ENCODE measurements at regions not wholly inside any gene's neighbourhood (a gene's known extent, or its start where the extent isn't known, plus 50 kb on each side); places are given as distances from the start of the nearest gene placed in this dataset.
"Not testable (repeated sequence)": the region's sequence is repeated elsewhere in the genome, so short reads cannot be mapped to it uniquely, and the experiment has no call there.

DNA sequence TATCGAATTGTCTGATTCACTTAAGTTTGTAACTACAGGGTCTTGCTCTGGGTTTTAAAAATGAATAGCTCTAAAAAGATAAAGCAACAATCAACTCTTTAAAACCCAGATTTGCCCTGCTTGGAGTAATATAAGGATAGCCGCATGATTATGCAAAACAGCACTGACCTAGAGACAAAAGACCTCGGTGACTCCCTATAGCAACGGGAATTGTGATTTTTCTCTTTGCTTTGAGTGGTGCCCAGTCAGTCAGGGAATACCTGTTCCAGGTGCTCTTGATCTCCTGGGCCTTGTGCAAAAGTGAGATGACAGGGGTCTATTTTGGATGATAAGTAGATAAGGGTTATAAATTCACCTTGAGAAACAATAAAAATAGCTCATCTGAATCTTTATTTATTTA lies 336.3 kb upstream of the NOX3 start:
- no peak for DNase-seq

DNA sequence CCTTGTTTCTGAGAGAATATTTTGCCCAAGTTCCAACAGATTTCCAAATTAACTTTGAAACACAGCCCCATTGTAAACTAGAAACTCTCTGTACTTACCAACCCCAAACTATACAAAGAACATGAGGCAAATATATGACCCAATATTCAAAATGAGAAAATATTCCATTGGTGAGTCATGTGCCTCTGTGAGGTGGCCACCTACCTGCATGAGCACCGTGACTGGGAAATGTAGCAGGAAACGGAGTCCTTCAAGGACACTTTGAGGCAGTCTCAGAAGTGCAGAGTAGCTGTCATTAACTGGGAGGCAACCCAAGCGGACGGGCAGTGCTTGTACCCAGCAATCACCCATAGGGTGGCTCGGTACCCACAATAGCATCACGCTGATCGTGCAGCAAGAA lies 335.5 kb upstream of the NOX3 start:
- no peak for DNase-seq

DNA sequence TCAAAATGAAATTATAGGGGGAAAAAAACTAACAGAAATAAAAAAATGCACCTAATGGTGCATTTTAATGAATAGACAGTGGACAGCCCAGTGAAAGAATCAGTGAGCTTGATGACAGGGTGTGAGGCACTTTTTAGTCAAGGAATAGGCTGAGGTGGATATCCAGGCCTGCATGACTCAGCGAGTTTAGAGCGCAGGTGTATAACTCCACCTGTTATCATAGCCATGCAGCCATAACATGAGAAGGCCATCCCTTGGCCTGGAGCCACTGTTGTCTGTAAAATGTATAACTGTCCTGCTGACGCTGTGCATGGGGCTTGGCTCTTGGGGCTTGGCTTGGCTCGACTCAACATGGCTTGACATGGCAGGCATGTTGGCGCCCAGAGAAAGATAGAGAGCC lies 331.5 kb upstream of the NOX3 start:
- DNase-seq, result no peak

DNA sequence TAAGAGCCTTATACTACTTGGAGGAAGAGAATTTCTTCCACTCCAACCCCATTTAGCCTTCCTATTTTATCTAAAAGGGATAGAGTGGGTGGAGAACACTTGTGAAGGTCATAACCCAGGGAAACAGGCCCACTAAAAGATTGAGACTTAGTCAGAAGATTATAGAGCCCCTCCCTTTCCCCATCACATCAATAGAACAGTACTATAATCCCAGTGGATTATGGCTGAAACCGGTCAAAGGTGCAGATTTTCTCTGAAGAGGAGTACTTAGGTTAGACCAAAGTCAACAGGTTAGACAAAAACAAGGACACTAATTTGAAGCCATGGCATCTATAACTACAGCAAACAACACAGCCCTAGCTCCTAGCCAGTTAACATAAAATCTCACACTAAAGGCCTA lies 330.9 kb upstream of the NOX3 start:
- no peak for DNase-seq

DNA sequence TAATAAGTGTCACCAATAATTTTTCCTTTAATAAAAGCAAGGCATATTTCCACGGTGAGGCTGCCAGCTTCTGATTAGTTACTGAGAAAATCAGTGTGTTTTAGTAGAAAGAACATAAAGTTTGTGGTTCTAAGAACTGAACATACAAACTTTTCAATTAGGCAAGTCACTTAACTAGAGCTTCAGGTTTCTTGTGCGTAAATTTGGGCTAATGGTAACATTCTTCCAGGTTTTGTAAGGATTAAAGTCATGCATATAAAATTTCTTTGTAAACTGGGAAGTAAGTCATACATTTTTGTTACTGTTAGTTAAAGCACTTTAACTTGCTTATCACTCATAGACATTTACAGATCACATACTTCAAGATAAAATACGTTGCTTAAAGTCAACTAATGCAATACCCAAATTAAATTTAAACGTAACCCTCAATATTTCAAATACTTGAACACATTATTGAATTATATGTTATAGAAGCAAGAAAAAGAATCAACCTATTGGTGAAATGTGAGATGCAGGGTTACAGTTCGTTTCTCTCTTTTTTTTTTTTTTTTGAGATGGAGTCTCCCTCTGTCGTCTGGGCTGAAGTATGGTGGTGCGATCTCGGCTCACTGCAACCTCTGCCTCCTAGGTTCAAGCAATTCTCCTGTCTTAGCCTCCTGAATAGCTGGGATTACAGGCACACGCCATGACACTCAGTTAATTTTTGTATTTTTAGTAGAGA lies 327.3 kb upstream of the NOX3 start:
- DNase-seq, result no peak

DNA sequence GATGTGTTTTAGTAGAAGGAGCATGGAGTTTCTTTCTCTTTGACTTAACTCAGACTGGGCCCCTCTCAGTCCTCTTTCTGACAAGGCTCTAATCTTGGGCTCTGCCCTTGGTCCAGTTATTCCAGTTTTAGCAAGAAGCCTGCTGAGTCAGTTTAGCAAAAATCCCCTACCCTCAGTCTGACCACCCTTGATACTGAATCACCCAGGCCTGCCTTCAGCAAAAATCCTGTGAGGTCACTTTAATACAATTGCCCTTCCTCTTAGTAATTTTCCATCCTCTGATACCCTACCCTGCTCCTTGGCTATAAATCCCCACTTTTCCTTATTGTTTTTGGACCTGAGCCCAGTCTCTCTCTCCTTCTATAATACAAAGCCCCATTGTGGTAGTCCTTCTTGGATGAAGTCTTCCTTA lies 326.7 kb upstream of the NOX3 start:
- DNase-seq, result no peak

DNA sequence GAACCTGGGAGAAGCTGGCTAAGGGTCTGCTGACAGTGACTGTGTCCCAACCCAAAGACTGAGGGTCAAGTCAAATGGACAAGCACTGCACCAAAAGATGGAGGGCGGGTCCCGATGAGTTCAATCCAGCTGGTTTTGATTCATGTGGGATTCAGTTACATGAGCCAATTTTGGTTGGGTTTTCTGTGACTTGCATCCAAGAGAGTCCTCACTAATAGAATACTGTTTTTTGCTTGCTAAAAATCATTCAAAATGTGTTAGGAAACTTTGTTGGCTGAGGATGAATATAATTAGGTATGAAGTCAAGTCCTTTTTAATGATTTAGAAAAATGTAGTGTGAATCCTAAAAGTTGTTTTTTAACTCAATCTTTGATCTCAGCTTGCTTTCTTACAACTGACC lies 323.8 kb upstream of the NOX3 start:
- DNase-seq, result no peak

DNA sequence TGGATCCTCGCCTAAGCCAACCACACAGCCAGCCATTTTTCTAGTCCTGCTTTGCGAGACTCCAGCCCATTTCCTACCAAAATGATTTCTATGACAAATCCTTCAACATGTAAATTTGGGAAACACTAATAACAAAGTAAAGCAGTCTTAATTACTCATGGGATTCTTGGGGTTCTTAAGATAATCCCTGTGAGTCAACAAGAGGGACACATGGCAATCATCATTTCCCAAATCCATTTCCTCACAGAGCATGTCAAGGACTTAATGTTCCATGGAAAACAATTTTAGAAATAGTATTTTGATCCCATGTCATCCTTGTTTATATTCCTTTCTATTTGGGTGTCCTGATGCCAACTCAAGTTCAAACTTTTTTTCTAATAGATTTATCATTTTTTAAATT lies 322.7 kb upstream of the NOX3 start:
- DNase-seq, result no peak

DNA sequence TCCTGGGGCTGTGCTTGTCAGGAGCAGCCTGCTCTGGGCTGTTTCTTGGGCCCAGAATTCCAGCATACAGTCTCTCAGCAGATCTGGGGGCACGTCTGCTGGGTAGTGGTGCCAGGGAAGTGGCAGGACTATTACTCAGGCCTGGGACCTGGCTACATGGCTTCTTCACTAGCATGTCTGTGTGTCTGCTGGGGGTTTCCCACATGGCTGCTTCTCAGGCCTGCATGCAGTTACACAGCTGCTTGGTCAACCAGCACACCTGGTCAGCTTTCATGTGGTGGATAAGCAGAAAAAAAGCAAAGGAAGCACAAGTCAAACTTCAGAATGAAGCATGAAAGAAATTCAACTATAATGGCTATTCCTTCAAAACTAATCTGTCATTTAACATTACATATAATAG lies 316.2 kb upstream of the NOX3 start:
- no peak for DNase-seq

DNA sequence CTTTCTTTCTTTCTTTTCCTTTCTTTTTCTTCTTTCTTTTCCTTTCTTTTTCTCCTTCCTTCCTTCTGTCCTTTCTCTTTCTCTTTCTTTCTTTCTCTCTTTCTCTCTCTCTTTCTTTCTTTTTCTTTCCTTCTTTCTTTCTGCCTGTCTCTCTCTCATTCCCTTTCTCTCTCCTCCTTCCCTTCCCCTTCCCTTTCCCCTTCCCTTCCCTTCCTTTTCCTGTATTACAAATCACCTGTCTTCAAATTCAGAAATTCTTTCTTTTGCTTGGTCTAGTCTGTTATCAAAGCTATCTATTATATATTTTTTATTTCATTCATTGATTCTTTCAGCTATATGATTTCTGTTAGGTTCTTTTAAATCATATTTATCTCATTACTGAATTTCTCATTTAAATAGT lies 315.2 kb upstream of the NOX3 start:
- no peak for DNase-seq

DNA sequence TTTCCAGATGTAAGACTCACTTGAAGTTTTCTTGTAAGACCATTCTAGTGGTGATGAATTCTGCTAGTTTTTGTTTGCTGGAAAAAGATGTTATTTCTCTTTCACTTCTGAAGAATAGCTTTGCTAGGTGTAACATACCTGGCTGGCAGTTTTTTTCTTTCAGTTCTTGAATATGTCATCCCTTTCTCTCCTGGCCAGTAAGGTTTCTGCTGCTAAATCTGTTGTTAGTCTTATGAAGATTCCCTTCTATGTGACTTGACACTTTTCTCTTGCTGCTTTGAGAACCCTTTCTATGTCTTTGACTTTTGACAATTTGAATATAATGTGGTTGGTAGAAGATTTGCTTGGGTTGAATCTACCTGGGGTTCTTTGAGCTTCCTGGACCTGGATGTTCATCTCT lies 314.7 kb upstream of the NOX3 start:
- no peak for DNase-seq

DNA sequence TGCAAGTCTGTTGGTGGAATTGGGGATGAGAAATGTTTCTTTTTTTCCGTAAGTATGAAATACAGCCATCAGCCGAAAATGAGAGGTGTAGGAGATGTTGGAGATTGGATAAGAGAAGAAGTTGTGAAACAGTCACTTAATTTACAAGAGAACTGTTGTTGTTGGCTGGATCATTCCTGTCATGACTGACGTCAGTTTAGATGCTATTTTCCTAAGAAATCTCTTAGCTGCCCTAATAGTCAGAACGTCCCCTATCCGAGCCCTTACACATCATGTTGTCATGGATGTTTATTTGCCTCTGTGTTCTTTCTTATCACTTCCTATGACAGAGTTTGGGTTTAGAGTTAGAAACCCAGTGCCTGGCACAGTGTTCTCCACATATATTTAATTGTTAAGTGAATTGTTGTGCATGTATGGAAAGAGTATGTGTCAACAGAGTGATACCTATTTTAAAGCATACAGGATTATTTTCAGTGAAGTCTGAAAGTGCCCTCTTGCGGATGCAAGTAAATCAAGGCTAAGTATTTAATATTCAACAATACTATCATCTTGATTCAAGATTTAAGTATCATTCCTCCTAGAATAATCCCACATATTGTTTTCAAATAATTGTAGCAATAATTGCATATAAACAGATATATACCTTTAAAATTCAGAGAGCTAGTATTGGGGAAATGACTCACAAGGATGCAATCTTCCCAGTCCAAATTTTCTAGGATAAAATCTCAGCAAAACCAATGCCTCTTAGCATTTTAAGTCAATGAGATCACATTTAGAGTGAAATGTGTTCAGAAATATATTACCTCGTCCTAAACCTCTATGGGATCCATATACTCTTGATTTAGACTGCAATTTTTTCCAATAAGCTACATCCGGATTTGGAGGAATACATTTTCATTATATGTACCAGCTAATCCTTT lies 309.9 kb upstream of the NOX3 start:
- no peak for DNase-seq

DNA sequence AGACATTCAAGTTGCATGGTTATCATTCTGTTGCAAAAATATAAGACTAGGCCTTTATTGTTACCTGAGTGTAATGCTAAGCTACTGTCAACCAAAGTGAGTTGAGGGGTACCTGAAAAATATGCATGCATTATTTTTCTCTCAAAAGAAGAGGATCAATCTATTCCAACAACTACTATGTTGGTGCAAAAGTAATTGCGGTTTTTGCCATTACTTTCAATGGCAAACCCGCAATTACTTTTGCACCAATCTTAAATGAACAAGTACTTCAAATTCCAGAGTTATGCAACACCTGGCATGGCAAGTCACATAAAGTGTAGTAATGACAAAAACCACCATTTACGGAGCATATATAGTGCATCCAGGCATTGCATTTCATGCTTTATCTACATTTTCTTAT lies 307.0 kb upstream of the NOX3 start:
- no peak for DNase-seq

DNA sequence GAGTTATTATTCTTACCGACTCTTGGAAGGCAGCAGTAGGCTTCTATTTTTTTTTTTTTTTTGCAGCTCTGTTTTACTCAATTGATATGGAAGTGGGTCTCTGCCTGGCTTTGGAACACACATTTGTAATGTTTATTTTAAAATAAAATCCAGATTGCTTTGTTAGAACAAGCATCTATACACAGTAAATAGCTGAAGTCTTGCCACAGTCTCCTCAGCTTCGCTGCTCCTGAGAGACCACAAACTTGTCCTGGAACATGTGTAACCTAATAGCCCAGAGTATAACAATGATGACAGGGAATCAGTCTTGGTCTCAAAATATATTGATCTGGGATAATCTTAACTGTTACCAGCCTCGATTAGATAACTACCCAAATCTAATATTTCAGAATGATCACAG lies 299.8 kb upstream of the NOX3 start:
- no peak for DNase-seq

DNA sequence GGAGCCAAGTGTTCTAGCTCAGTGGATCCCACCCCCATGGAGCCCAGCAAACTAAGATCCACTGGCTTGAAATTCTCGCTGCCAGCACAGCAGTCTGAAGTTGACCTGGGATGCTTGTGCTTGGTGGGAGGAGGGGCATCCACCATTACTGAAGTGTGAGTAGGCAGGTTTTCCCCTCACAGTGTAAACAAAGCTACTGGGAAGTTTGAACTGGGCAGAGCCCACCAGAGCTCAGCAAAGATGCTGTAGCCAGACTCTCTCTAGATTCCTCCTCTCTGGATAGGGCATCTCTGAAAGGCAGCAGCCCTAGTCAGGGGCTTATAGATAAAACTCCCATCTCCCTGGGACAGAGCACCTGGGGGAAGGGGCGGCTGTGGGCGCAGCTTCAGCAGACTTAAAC lies 293.1 kb upstream of the NOX3 start:
- not testable (repeated sequence) for DNase-seq

DNA sequence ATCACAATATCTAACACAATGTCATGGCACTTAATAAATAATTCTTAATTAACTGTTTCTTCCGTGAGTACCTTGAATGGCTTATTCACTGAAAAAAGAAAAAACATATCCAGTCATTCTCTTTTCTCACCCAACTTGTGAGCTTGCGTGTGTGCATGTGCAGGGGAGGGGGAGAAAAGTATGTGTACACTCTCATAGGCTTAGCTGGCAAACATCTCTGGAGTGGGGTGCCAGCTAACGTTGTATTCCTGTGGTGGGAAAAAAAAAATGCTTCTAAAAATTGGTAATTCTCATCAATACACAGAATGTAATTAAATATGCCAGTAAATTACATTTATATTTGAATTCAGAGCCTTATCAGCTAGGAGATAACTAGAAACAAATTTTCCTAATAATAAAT lies 291.9 kb upstream of the NOX3 start:
- DNase-seq, result no peak

DNA sequence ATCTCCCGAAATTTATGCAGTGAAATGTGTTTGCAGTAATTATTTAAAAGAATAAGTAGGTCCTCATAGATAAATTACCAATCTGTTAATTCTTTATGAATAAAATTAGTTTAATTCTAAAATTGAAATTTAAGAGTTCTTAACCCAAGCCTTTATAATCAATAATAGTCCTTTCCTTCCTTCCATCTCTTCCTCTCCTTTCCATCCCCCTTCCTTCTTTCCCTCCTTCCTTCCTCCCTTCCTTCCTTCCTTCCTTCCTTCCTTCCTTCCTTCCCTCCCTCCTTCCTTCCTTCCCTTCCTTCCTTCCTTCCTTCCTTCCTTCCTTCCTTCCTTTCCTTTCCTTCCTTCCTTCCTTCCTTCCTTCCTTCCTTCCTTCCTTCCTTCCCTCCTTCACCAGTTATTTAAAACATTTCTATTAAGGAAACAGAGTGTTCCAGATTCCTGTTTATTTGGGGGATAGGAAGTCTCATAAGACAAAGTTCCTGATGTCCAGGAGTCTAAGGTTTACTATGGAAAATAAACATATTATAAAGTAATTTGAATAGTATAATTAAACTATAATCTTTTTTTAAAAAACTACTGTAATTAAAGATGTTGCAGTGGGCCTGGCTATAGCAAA lies 285.3 kb upstream of the NOX3 start:
- no peak for DNase-seq

DNA sequence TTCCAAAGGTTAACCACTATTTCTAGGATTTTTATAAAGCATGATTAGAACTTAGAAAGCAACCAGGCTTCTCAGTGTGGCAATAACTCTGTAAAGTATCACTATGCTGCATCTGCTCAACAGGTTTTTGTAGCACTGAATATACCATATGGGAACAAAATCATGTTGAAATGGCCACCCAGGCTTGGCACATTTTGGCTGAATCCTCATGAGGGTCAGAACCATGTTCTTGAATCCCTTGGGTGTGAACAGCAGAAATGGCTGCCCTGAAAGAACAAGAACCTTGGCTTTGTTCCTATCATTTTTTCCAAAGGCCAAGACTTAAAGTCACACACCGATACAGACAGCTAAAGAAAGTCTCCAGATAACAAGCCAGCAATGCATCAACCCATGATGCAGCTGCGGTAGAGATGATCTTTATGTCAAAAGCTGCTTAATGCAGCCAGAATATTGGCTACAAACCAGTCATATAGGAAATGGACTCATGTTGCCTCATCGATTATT lies 283.0 kb upstream of the NOX3 start:
- DNase-seq, result no peak

DNA sequence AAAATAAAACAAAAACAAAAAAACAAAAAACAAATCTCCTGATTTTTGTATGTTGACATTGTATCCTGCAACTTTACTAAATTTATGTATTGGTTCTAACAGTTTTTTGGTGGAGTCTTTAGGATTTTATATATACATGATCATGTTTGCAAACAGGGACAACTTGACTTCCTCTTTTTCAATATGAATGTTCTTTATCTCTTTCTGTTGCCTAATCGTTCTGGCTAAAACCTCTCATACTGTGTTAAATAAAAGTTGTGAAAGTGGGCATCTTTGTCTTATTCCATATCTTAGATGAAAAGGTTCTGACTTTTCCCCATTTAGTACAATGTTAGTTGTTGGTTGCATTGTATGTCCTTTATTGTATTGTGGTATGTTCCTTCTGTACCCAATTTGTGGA lies 261.7 kb upstream of the NOX3 start:
- DNase-seq, result no peak

DNA sequence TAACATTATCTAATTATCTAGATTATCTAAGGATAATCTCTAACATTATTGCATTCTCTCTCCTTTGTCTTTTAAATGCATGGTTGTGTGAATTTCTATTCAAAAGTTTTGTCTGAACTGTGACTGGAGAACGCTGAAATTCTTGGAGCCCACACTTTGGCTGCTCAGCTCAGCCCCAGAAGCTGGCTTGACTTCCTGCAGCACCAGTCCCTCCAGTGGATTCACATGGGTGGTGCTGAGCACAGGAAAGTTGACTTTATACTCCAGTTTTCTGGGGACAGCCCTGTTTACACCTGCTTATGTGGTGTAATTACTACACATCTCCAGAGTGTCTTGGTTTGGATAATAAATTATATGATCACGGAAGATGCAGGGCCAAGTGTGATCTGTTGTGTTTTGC lies 255.1 kb upstream of the NOX3 start:
- DNase-seq, result no peak

DNA sequence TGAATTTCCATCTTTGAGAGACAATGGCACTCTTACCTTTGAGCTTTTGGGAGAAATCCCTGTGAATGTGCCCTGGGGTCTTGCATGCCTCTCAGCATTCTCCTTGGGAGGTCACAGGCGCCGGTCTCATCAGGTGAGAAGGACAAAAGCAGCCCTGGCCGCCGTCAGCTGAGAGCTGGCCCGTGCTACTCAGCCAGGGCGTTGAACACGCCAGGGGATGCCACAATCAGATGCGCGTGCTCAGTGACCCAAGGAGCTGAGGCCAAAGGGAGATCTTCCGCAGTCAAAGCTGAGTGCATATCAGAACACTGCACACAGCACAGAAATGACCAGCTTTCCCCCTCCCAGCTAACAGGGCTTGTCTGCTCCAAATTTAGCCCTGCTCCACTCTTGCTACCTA lies 253.6 kb upstream of the NOX3 start:
- no peak for DNase-seq

DNA sequence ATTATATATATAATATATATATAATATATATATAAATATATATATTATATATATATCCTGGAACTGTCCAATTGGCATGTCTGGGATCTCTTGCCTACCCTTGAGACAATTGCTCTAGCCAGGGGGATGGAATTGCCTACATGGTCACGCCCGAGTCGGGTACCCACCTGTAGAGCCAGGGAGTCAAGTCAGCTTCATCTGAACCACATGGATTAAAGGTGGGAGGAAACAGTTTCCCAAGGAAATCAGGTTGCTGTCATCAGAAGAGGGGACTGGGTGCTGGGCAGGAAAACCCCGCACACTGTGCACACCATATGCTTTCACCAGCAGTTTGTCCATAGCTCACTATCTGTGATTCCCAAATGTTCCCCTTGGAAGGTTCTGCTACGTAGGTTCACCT lies 252.5 kb upstream of the NOX3 start:
- DNase-seq, result no peak

DNA sequence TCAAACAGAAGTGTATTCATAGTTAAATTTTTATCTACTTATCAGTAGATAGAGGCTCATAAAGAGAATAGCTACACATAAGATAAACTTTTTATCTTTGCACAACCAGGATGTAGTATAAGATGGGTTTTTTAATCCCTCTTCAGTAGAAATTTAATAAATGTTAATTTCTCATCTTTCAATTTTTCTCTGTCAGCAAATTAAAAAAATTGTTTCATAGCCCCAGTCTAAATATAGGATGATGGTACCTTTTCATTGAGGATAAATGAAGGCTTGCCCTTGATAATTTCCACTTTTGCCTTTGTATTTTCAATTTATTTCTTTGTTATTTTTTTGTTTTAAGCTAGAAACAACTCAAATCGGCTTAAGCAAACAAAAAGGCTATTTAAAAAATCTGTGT lies 251.2 kb upstream of the NOX3 start:
- DNase-seq, result no peak

DNA sequence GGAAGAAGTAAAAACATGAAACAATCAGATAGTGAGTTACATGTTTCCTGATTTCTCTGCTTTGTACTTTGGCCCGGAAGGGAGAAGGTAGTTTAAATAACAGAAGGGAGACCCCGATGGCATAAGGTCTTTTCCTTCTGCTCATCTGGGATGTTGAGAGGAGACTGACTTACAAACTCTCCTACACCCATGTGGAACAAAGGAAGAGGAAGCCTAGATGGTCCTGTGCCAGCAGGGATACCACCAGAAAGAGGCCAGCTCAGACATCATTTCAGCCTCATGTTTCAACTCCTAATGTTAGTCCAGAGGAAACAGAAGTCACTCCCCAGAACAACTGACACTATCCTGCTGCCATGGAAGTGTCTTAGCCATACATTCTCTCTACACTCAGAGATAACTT lies 250.7 kb upstream of the NOX3 start:
- no peak for DNase-seq

Data from activated CD8-positive, alpha-beta memory T cell treated with anti-CD3 and anti-CD28 coated beads for 24 hours (primary cell).